HG02884 (cell line): ENCODE measurements at regions not wholly inside any gene's neighbourhood (a gene's known extent, or its start where the extent isn't known, plus 50 kb on each side); places are given as distances from the start of the nearest gene placed in this dataset.
"Not testable (repeated sequence)": the region's sequence is repeated elsewhere in the genome, so short reads cannot be mapped to it uniquely, and the experiment has no call there.

Source experiments
- ATAC-seq: cut with Tn5 transposase; IDR thresholded peaks from one replicate; pipeline ENCODE4 v1.9.1; 2021; ENCODE audit warnings: mild to moderate bottlenecking, moderate library complexity; ENCODE audit not compliant: unreplicated experiment

DNA sequence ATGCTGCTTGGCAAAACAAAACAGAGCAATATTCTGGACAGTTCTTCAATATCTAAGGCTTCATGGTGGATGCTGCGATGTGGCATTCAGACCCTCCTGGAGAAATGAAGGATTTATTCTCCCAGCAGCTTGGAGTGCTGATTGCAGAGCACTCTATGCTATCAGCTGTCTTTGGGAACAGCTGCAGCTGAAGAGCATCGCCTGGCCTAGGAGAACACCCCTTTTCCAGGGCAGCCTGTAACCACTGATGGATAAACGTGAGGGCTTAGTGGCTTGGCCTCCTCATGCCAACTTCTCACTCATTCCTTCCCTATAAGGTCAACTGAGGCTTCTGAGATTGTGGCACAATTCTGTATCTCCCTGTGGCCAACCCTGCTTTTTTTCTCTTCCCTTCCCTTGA is 638.1 kb upstream of the CNTNAP2 start:
- ATAC-seq = no peak

DNA sequence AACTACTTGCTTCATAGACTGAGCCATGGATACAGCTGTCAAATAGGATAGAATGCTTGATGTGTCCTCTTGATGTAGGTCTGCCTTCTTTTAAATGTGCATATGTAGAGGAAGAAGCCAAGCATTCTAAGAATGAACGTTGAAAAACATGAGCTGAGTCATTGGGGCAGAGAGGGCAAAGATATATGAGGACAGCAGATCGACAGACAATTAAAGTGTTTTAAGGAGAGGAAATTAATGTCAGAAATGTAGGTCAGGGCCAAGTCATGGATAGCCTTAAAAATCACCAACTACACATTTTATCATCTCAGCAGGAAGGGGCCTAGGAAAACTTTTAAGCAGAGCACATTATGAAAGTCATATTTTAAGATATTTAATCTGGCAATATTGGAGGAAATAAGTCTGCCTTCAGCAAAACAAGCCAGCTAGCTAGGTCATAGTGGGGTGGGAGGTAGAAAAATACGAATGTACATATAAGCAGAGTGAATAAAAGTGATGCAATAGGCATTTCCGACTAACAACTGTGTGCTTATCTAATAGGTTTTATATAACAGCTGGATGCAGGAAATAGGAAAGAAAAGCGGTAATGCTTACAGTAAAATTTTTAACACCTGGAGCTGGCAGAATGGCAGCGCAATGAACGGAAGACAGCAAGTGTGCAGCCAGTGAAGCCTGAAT is 638.3 kb upstream of the TPK1 start:
- no peak for ATAC-seq

DNA sequence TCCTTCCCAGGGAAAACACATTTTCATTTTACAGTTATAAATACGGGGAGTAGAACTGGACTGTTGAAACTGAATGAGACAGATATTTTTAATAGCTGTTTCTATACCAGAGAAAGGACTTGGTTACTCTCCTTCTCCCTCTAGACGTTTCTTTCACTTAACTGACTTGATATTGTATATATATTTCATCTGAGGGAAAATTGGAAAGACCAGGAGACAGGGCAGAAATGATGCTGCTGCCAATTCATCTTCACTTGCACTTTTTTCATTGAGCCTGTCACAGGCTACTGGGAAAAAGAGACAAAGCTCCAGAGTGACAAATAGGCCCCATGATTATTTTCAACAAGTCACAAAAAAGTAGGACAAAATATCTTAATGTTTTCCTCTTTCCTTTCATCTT is 636.0 kb upstream of the TPK1 start:
- no peak for ATAC-seq

DNA sequence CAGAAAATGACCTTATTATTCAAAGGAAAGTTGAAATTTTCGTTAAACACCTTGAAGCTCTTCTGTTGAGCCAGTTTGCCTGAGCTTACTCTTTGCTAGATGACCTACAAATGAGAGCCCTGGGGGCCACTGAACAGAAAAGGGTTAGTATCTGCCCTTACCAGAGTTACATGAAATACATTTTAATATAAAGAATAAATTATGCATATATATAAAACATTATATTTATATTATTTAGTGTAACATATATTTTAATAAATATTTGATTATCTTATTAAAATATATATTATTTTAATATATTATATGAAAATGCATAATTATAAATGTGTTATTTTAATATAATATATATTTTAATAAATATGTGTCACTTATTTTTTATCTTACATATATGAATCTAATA is 628.4 kb upstream of the TPK1 start:
- ATAC-seq = no peak

DNA sequence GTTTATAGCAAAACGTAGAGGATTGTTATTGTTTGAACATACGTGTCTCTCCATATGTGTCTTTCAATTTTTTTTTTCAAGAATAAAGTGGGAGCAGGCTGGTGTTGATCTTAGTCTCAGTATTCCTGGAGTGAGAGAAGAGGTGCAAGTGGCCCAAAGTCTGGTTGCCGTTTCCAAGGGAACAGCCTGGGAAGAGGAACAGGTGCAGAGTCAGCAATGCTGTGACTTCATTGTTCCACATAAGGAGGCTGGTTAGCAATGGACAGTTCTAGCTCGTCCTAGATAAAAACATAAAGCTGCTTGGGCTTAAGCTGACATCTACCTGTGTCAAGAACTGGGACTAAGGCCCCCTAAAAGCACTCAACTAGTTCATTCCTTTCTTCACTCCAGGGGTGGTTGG is 626.6 kb upstream of the TPK1 start:
- ATAC-seq = no peak

DNA sequence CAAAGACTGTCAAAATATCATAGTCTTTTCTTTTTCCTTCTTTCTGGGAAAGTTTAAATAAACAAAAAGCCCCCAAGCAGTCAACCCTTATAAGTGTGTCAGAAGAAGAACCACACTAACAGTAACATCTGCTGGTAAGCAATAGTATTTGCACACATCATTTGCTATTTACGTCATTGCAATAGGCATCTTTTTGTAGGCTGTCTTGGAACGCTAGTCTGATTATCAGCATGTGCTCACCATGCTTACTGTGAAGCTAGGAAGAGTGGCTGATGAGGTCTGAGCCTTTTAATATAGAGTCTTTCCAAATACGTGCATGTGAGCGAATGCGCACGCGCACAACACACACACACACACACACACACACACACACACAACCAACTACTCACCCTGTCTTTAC is 599.0 kb upstream of the TPK1 start:
- no peak for ATAC-seq

DNA sequence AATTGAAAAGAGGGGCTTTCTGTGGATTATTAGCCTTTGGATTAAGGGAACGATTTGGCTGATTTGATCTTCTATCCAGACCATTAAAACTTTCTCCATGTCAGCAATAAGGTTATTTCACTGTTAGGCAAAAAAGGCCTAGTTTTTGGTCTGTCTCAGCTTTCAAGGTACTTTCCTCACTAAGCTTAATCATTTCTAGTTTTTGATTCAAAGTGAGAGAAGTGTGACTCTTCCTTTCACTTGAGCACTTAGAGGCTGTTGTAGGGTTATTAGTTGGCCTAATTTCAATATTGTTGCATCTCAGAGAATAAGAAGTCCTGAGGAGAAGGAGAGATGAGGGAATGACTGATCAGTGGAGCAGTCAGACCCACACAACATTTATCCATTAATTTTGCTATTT is 596.0 kb upstream of the TPK1 start:
- ATAC-seq = no peak

DNA sequence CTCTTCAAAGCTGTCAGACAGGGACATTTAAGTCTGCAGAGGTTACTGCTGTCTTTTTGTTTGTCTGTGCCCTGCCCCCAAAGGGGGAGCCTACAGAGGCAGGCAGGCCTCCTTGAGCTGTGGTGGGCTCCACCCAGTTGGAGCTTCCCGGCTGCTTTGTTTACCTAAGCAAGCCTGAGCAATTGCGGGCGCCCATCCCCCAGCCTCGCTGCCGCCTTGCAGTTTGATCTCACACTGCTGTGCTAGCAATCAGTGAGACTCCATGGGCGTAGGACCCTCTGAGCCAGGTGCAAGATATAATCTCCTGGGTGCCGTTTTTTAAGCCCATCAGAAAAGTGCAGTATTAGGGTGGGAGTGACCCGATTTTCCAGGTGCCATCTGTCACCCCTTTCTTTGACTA is 582.6 kb upstream of the TPK1 start:
- ATAC-seq = not testable (repeated sequence)

DNA sequence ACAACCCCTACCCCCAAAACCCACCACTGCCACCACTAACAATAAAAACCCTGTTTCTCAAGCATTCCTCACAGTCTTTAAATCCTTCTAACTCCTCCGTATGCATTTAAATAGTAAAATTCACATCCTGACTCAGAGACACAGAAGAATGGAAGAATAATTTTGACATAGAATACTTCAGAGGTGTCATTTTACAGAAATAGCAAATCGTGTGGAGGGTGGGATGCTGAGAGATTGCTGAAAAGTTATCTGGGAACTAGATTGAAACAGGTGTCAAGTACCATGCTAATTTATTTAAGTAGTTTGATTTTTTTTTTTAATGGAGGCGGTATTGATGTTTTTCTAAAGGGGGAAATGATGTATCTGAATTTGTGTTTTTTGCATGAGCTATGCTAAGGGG is 575.2 kb upstream of the TPK1 start:
- ATAC-seq = no peak

DNA sequence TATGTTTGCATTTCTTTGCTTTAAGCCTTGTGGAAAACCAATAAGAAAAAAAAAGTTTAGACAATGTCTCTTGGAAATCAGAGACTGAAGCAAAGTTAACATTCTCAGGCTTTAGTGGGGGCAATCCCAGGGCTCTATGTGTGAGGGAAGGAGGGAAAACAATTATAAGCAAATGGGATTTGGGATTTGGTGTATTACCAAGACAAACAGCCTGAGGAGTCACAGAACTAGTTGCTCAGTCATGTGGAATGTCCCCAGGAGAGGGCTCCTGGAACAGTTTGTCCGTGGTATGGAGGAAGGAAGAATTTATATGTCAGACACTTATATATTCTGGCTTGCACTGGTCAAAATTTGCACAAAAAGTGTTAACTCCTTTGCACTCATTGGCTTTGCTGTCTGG is 562.9 kb upstream of the TPK1 start:
- ATAC-seq = no peak

DNA sequence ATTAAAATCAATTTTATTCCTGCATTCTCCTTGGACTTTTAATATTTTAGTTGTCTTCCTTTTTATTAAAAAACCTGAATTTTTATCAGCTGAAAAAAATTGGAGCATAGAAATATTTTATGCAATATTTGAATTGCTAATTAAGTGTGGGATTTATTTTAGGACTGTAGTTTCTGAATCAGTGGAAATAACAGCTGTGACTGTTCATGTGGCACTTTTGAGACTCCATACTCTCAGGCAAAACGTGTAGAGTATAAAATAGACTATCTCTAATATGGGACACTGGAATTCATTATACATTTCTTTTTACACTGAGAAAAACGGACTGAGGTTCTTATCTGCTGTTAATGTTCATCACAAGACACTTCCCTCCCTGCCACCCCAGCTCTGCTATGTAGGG is 558.3 kb upstream of the TPK1 start:
- ATAC-seq = no peak

DNA sequence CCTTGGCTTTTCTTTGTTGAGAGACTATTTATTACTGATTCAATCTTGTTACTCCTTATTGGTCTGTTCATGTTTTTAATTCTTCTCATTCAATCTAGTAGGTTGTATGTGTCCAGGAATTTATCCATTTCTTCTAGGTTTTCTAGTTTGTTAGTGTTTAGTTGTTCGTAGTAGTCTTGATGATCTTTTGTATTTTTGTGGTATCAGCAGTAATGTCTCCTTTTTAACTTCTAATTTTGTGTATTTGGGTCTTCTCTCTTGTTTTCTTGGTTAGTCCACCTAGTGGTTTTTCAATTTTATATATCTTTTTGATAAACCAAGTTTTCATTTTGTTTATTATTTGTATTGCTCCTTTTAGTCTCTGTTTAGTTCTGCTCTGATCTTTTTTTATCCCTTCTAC is 546.9 kb upstream of the TPK1 start:
- ATAC-seq = no peak

DNA sequence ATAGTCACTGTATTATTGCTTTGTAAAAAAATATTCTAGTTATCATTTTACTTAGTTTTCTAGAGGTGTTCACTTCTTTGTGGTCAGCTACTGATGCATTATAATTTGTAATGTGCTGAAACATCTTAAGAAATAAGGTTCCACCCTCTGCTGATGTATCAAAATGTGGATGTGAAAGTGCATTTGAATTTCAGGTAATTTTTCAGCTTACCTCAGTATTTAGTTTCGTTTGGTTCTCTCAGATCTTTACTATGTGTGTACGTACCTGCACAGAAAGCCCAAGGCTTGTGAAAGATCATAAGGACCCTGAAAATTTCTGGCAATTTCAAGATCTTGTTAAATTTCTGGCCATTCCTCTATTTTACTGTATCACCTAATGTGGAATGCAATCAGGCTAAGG is 542.3 kb upstream of the TPK1 start:
- no peak for ATAC-seq

DNA sequence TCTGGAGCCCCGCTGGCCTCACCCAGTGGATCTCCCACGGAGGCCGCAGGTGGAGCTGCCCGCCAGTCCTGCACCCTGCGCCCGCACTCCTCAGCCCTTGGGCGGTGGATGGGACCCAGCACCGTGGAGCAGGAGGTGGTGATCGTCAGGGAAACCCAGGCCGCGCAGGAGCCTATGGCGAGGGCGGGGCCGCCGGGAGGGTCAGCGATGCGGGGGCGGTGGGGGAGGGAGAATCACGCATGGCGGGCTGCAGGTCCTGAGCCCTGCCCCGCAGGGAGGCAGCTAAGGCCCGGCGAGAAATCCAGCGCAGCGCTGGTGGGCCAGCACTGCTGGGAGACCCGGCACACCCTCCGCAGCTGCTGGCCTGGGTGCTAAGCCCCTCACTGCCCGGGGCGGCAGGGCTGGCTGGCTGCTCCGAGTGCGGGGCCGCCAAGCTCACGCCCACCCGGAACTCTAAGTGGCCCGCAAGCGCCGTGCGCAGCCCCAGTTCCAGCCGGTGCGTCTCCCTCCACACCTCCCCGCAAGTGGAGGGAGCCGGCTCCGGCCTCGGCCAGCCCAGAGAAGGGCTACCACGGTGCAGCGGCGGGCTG is 524.8 kb upstream of the TPK1 start:
- ATAC-seq = no peak

DNA sequence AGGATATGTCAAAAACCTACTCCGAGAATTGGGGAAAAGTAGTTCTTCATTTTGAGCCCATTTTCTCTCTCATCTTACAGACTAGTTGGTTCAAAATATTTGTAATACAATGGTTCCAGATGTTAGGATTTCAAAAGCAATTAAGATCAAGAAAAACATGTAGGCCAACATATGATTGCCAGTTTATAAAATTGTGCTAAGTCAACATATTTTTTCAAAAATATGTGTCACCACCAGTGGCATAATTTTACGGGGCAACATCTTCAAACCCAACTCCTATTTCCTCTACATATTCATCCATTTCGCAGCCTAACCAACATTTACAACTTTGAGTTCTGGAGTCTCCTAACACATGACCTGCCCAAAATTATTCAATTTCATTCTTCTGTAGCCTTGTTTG is 514.5 kb upstream of the TPK1 start:
- ATAC-seq = no peak

DNA sequence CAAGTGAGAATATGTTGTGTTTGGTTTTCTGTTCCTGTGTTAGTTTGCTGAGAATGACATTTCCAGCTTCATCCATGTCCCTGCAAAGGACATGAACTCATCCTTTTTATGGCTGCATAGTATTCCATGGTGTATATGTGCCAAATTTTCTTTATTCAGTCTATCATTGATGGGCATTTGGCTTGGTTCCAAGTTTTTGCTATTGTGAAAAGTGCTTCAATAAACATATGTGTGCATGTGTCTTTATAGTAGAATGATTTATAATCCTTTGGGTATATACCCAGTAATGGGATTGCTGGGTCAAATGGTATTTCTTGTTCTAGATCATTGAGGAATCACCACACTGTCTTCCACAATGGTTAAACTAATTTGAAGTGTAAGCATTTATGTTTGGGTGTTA is 513.6 kb upstream of the TPK1 start:
- not testable (repeated sequence) for ATAC-seq

DNA sequence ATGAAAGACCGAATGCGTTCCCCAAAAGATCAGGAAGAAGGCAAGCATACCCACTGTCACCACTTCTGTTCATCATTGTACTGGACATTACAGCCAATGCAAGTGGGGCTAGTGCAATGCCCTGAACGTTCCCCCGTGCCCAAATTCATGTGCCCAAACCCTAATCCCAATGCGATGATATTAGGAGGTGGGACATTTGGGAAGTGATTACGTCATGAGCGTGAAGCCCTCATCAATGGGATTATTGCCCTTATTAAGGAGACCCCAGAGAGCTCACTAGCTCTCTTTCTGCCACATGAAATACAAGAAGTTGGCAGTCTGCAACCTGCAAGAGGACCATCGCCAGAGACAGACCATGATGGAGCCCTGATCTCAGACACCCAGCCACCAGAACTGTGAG is 511.4 kb upstream of the TPK1 start:
- no peak for ATAC-seq

DNA sequence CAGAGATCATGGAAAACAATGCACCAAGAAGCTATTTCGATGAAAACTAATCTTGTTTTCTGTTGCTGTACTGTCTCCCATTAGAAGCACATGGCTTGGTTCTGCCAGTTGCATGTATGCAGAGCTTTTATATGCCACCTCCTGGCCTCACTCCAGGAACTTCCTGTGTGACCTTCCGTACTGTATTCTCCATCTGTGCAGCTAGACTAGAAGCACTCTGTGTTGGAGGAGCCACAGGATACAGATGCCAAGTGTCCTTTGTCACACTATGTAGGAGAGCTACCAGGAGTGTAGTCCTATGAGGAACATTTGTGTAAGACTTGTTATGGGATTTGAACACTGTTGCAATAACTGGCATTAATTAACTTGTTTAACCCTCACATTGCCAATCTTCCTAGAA is 503.5 kb upstream of the TPK1 start:
- ATAC-seq = no peak

DNA sequence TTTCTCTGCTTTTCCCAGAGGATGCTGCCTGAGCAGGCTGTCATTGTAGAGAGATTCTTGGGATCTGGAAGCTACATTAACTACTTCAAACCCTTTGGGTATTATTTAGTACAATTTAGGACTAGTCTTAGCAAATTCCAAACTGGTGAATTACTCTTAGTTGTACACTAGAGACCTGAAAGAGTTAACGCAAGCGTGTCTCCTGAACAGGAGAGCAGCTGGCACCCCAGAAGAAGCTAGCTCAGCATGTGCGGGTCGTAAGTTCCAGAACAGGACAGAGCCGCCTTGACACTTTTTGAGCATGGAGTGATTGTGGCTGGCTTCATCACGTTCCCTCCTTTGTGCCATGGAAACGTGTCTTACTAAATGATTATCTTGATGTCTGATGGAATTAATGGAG is 495.7 kb upstream of the TPK1 start:
- ATAC-seq = no peak

DNA sequence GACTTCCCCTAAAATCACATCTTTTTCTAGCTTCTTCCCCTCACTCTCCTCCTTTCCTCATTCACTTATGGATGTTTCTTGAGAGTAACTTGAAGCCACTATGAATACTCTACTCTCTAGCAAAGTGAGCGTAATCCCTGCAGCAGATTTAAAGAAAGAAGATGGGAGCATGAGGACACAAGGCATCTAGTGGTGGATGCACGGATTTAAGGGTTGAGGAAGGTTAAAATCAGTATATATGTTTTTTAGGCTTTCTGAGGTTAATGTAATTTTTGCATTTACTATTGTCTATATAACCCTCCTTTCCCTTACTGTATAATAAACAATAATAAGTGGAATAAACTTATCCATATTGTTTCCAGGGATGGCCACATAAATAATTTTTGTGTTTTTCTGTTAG is 495.2 kb upstream of the TPK1 start:
- ATAC-seq = no peak

DNA sequence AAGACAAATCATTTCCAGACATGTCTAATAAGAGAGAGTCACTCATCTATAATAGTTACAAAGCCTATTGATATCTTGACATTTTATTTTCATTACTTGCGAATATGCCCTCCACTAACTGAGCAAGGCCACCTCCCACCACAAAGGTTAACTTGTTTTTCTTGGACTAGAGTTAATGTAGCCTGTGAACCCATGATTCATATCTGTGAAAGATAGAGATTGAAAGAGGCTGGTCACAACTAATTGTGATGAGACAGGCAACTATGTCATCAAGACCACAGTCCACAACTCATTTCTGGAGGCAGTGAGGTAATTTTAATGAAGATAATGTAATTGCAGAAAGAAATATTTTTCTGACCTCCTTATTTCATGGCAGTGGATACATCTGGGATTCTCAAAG is 491.8 kb upstream of the TPK1 start:
- no peak for ATAC-seq

DNA sequence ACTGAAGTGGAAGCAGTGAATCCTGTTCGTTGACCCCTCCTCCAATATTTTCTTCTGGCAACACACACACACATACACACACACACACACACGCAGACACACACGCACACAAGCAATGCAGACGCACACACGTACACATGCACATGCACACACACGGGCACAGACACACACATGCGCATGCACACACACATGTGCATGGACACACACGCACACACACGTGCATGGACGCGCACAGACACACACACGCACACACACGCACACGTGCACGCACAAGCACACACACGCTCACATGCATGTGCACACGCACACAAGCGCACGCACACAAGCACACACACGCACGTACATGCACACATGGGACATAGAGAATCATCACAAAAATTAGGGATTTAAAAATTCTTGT is 488.2 kb upstream of the TPK1 start:
- ATAC-seq = no peak

DNA sequence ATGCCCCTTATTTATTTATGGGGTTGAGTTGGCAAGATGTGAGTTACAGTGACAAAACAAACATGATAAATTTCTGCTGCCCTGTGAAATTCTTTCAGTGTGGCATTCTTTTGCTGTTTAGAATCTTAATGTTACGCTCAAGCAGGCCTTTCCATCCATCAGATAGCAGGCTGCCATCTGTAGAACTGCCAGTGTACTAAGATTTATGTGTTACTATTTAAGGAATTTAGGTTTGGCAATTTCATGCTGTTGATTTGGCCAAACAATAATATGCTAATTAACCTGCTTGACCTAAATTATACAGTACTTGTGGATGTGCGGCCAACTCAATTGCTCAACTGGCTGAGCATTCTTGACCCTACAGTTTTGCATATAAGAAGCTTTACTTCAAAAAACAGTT is 477.7 kb upstream of the TPK1 start:
- no peak for ATAC-seq
